ENCODE measurements at regions not wholly inside any gene's neighbourhood (a gene's known extent, or its start where the extent isn't known, plus 50 kb on each side); places are given as distances from the start of the nearest gene placed in this dataset. TPM values are rescaled to one million over a fixed set of nuclear protein-coding genes. Genes with fewer than 3 reads are reported as not detected.
A peak's percentile ranks its signal among the peaks of the same experiment; 100 is the strongest.

- no peaks in the 10 kb centered on the region for H3K79me2 ChIP-seq (ENCODE audit: insufficient read depth)
- in situ Hi-C loops (cut with MboI), result loop anchor here (5.0 to 25.0 kb wide), 2 partner anchors 144 to 1536 kb away; partner anchors contain the start of gene FYB2
- no peaks in the 10 kb centered on the region for H3K36me3 ChIP-seq (ENCODE audit: low read depth)
- H3K9me3 ChIP-seq (ENCODE audit: low read depth), result no peaks in the 10 kb centered on the region
- H3K9me2 ChIP-seq (ENCODE audit: insufficient read depth), result no peaks in the 10 kb centered on the region
- H3F3A ChIP-seq (ENCODE audit: insufficient read depth), result peaks cover 16% of the 10 kb centered on the region; the same call in 1 of the 2 replicates
- H2AFZ ChIP-seq, result no peak overlapping the region; the same call in 1 of the 2 replicates
- peak overlapping the region; percentile 31 for H3K4me2 ChIP-seq (ENCODE audit: unreplicated experiment)
- peaks cover 22% of the 10 kb centered on the region for H3K4me1 ChIP-seq (ENCODE audit: insufficient read depth)
- 33 to 42% methylated on average over 1 of the region's 1 CpG for WGBS, 2 experiments (ENCODE audit: low coverage in 1 of 2, low lambda C conversion rate in 2 of 2, missing lambda C conversion rate in 2 of 2)
- peak overlapping the region; percentile 63 for H3K27ac ChIP-seq
- peak; percentile 73 for DNase-seq
- peak overlapping the region; percentile 13 for H3K9ac ChIP-seq
- no peak for TF ChIP-seq EZH2phosphoT487 (IDR thresholded peaks at IDR 0.05; ENCODE audit: insufficient read depth, low read depth)
- no peak for TF ChIP-seq EZH2 (IDR thresholded peaks at IDR 0.05; ENCODE audit: insufficient read depth, poor library complexity, severe bottlenecking)
- H3K4me3 ChIP-seq, result no peak overlapping the region
- no peaks in the 10 kb centered on the region for H4K20me1 ChIP-seq (ENCODE audit: insufficient read depth)
- H3K27me3 ChIP-seq (replicated peaks; ENCODE audit: insufficient read depth), result no peaks in the 10 kb centered on the region
These were observed 60.8 kb upstream of the USP24 start for GRCh38 chr1:55275941-55276341.

- DNase-seq, result peak; percentile 51
- Histone ChIP-seq H3K4me2 (ENCODE audit: unreplicated experiment) (peak overlapping the region; percentile 31), H3K4me3 (no peak overlapping the region), H3K27me3 (replicated peaks; ENCODE audit: insufficient read depth) (no peaks in the 10 kb centered on the region), H3K9ac (peak overlapping the region; percentile 13), H3K27ac (peak overlapping the region; percentile 63), H3K4me1 (ENCODE audit: insufficient read depth) (peaks cover 22% of the 10 kb centered on the region), H3K79me2 (ENCODE audit: insufficient read depth) (no peaks in the 10 kb centered on the region), H2AFZ (no peak overlapping the region; the same call in 1 of the 2 replicates), H3F3A (ENCODE audit: insufficient read depth) (peaks cover 16% of the 10 kb centered on the region; the same call in 1 of the 2 replicates), H3K36me3 (ENCODE audit: low read depth) (no peaks in the 10 kb centered on the region), H4K20me1 (ENCODE audit: insufficient read depth) (no peaks in the 10 kb centered on the region), H3K9me3 (ENCODE audit: low read depth) (no peaks in the 10 kb centered on the region), H3K9me2 (ENCODE audit: insufficient read depth) (no peaks in the 10 kb centered on the region)
- in situ Hi-C loops (cut with MboI), result loop anchor here (5.0 to 25.0 kb wide), 2 partner anchors 143 to 1537 kb away; partner anchors contain the start of gene FYB2
- WGBS, 2 experiments (ENCODE audit: low coverage in 1 of 2, low lambda C conversion rate in 2 of 2, missing lambda C conversion rate in 2 of 2), result 61 to 65% methylated on average over 12 of the region's 12 CpGs
- TF ChIP-seq EZH2 (IDR thresholded peaks at IDR 0.05; ENCODE audit: insufficient read depth, poor library complexity, severe bottlenecking), result no peak
- TF ChIP-seq EZH2phosphoT487 (IDR thresholded peaks at IDR 0.05; ENCODE audit: insufficient read depth, low read depth), result no peak
These were observed 60.1 kb upstream of the USP24 start for GRCh38 chr1:55275151-55275748.

GRCh38 chr1:55272994-55273393 lies 57.8 kb upstream of the USP24 start:
- no peaks in the 10 kb centered on the region for H3K9me3 ChIP-seq (ENCODE audit: low read depth)
- DNase-seq, result no peak
- H4K20me1 ChIP-seq (ENCODE audit: insufficient read depth), result no peaks in the 10 kb centered on the region
- peaks cover 22% of the 10 kb centered on the region for H3K4me1 ChIP-seq (ENCODE audit: insufficient read depth)
- no peak overlapping the region for H3K4me2 ChIP-seq (ENCODE audit: unreplicated experiment)
- no peaks in the 10 kb centered on the region for H3K9me2 ChIP-seq (ENCODE audit: insufficient read depth)
- H3F3A ChIP-seq (ENCODE audit: insufficient read depth), result peaks cover 16% of the 10 kb centered on the region; the same call in 1 of the 2 replicates
- no peaks in the 10 kb centered on the region for H3K27me3 ChIP-seq (replicated peaks; ENCODE audit: insufficient read depth)
- WGBS, 2 experiments (ENCODE audit: low coverage in 1 of 2, low lambda C conversion rate in 2 of 2, missing lambda C conversion rate in 2 of 2), result 91 to 100% methylated on average over 4 of the region's 4 CpGs
- TF ChIP-seq EZH2 (IDR thresholded peaks at IDR 0.05; ENCODE audit: insufficient read depth, poor library complexity, severe bottlenecking) (no peak), EZH2phosphoT487 (IDR thresholded peaks at IDR 0.05; ENCODE audit: insufficient read depth, low read depth) (no peak)
- no peaks in the 10 kb centered on the region for H3K79me2 ChIP-seq (ENCODE audit: insufficient read depth)
- H3K27ac ChIP-seq, result no peak overlapping the region
- no peaks in the 10 kb centered on the region for H3K36me3 ChIP-seq (ENCODE audit: low read depth)
- H3K9ac ChIP-seq, result no peak overlapping the region
- in situ Hi-C loops (cut with MboI), result no loop called here
- no peak overlapping the region for H3K4me3 ChIP-seq
- H2AFZ ChIP-seq, result no peak overlapping the region

Small RNA genes in the stretch of these regions (small RNA-seq; reads per million reads assigned to genes)
- gene RF00019 (ENCODE audit: low read depth, low replicate concordance) (not detected), gene RNU6-830P (ENCODE audit: low read depth, low replicate concordance) (not detected)
